ENCODE measurements at regions not wholly inside any gene's neighbourhood (a gene's known extent, or its start where the extent isn't known, plus 50 kb on each side); places are given as distances from the start of the nearest gene placed in this dataset.
"Not testable (repeated sequence)": the region's sequence is repeated elsewhere in the genome, so short reads cannot be mapped to it uniquely, and the experiment has no call there.

DNA sequence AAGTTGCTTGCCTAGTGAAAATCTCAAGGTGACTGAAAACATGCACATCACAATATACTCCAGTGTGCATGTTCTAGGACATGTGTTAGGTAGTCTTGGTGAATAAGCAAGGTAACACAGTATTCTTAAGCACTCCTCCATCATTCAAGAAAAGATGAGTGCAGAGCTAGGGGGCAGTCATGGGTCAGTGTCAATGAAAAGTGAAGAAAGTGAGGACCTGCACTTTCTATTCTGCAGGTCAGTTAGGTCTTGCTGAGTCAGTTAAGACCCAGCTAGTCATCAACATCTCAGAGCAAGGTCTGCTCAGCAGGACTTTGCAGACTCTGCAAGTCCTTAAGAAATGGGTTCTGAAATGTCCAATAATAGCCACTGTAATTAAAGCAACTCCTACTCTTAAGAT is 754.1 kb downstream of the TTLL7 start:
- DNase-seq; ATAC-seq; intact Hi-C loops (cut with DNase I): not testable (repeated sequence)

DNA sequence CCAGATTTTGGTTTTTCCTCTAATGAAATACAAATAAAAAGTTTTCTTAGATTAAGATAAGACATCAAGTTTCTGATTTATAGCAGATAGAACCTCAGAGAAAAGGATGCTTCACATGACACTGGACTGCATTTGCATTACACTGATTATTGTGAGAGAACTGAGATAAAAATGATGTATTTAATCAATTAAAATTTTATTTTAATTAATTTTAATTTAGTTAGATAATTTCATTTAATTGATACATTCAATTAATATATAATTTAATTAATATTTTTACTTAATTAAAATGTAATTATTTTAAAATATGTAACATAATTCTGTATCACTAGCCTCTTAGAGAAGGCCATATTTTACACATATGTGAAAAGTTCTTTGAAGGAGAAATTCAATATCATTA is 759.4 kb downstream of the TTLL7 start:
- ATAC-seq; DNase-seq; intact Hi-C loops (cut with DNase I): not testable (repeated sequence)

DNA sequence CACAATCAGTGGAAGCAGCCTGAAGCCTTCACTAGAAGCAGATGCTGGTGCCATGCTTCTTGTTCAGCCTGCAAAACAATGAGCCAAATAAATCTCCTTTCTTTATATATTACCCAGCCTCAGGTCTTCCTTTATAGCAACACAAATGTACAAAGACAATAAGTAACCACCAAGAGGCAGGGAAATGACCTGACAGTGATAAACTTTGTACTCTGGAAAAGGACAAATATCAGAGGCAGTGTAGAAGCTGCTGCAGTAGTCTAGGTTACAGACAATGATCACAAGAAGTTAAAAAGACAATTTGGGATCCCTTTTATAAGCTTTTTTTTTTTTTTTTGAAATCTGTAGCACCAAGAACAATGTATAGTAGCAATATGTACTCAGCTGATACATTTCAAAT is 760.3 kb downstream of the TTLL7 start:
- ATAC-seq; intact Hi-C loops (cut with DNase I); DNase-seq: not testable (repeated sequence)

DNA sequence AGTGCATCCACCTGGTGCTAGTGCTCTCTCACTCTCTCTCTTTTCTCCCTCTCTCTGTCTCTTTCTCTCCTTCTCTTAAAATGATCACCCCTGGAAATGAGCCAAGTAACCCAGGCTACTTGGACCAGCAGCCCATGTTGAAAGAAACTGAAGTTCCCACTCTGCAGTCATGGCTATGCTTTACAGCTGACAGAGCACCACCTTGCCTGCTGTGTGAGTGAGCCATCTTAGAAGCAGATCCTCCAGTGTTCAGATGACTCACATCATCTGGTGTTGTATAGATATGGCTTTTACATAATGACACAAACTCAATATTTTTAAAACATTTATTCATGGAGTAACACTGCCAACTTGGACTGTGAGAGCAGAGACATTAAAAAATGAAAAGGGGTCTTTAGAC is 779.1 kb downstream of the TTLL7 start:
- DNase-seq; intact Hi-C loops (cut with DNase I); ATAC-seq: not testable (repeated sequence)

DNA sequence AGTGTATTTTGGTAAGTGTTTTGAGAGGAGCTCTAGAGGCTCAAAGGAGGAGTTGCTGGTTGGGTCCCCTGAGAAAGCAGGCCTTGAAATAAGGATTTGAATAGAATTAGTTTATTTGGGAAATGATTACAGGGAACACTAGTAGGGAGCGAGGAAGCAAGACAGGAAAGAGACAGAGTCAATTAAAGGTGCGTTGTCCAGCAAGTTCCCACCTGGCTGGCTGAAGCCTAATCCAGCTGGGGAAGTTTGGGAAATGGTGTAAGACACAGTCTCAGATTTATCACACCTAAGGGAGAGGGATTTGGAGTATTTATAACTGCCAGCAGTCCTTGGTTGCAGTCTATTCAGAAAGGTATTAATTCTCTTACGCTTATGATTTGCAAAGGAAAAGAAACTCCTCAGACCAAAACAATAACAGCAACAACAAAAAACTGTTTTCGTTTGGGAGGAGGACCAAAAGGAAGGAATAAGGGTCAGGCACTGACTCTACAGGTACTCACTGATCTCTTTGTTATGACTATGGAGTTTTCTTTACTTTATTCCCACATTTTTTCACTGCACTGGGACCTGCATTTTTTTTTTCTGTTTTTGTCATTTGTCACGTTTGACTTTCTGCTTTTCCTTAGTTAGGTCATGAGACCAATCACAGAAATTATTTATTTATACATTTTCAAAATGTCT is 780.8 kb downstream of the TTLL7 start:
- ATAC-seq; DNase-seq; intact Hi-C loops (cut with DNase I): not testable (repeated sequence)

DNA sequence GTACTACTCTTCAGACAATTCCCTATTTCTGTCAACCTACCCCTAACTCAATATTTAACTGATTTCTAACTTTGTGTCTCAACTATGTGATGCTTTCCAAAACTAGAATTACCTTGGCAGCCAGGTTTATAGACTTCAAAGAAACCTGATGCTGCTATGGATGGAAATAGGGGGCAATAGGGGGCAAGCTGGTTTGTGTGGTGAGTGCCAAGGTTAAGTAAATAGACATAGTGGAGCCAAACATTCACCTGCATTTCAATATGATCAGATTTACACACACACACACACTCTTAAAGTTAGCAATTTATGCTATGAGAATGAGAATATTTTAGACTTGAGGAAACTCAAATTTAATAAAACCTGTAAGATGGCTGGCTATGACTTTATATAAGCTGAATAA is 784.6 kb downstream of the TTLL7 start:
- intact Hi-C loops (cut with DNase I); ATAC-seq; DNase-seq: not testable (repeated sequence)

DNA sequence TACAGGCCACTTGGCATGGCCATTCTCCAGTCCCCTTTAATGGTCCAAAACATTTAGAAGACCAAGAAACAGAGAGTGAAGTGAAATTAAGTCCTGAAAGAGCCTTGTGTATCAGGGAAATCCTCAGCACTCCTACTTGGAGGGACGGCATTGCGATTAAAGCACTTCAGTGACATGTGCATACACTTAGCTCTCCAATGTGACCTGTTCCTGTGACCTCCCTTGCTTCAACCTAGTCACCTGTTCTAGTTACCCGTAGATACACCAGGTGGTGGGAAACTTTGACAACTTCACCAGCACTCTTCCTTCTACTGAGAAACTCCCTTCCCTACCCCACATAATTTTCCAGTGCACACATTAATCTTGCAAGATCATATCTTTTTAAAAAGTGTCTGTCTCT is 785.3 kb downstream of the TTLL7 start:
- ATAC-seq; DNase-seq; intact Hi-C loops (cut with DNase I): not testable (repeated sequence)

DNA sequence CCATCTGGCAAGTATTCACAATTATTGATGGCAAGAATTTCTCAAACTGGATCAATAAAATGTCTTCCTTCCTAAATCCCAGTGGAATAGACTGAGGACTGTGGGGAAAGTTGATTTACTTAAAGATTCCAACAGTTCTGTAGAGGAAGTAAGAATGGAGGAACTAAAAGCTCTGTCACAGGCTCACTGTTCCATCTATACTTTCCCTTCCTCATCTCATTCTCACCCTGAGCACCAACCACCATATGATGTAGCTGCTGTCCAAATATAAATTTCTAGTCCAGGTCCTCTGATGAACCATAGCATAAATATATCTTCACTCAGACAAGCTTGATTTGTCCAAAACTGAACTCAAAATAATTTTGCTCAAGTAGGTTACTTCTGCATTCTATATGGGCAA is 786.9 kb downstream of the TTLL7 start:
- DNase-seq; ATAC-seq; intact Hi-C loops (cut with DNase I): not testable (repeated sequence)

DNA sequence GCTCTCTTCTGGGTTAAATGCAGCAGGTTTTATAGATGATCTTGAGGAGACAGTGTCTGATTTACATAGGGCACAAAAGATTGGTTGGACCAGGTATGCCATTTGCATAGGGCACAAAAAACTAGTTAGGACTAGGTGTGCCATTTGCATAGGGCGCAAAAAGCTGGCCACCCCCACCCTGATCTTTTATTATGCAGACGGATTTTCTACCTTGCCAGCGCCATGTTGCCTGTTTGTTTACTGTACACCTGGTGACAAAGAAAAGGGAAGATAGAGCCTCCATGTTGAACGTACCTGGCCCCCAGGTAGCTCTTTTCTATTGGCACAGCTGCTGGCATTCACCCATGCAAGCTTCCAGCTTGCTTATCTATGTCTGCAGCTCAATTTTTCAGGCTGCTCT is 790.4 kb downstream of the TTLL7 start:
- DNase-seq; intact Hi-C loops (cut with DNase I); ATAC-seq: not testable (repeated sequence)

DNA sequence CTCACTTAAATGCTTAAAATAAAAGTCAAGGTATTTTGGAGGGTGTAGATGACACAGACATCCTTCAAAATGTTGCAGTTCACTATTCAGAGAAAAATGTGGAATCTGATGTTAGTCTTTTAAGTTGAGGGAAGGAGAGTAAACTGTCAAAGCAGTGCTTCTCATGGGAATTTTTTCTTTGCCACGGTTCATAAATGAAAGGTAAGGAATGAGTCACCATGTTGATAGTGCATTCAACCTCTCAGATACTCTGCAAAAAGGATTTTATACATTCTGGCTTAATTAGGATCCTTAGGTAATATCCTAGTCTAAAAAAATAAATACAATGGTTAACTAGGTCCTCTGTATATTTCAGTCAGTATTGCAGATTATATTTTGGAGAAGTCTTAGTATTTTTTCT is 804.3 kb downstream of the TTLL7 start:
- ATAC-seq; DNase-seq; intact Hi-C loops (cut with DNase I): not testable (repeated sequence)

DNA sequence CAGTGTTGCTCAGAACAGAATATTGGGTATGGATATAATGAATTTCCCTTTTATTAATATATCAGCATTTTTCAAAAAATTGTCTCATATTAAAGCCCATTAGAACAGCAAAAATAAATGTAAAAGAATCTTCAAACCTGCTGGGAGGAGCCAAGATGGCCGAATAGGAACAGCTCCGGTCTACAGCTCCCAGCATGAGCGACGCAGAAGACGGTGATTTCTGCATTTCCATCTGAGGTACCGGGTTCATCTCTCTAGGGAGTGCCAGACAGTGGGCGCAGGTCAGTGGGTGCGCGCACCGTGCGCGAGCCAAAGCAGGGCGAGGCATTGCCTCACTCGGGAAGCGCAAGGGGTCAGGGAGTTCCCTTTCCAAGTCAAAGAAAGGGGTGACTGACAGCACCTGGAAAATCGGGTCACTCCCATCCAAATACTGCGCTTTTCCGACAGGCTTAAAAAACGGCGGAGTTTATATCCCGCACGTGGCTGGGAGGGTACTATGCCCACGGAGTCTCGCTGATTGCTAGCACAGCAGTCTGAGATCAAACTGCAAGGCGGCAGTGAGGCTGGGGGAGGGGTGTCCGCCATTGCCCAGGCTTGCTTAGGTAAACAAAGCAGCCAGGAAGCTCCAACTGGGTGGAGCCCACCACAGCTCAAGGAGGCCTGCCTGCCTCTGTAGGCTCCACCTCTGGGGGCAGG is 816.8 kb downstream of the TTLL7 start:
- intact Hi-C loops (cut with DNase I); ATAC-seq; DNase-seq: not testable (repeated sequence)

DNA sequence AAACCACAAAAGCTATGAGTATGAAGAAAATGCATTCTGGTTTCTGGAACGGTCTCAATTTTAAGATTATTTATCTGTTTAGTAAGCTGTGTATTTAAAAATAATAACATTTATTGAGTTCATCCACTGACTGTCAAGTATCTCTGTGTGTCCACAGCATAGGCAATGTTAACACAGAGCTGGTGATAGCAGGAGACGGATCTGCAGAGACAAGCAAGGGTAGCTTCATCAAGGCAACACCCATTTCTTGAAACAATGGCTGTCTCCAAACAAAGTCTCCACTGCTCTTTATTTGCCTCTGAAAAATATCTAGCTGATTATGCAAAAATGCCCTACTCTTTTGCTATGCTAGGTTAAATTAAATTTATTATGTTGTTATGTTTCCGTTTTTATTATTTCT is 818.3 kb downstream of the TTLL7 start:
- ATAC-seq; DNase-seq; intact Hi-C loops (cut with DNase I): not testable (repeated sequence)

DNA sequence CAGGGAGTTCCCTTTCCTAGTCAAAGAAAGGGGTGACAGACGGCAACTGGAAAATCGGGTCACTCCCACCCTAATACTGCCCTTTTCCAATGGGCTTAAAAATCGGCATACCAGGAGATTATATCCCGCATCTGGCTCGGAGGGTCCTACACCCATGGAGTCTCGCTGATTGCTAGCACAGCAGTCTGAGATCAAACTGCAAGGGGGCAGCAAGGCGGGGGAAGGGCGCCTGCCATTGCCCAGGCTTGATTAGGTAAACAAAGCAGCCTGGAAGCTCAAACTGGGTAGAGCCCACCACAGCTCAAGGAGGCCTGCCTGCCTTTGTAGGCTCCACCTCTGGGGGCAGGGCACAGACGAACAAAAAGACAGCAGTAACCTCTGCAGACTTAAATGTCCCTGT is 831.3 kb downstream of the TTLL7 start:
- DNase-seq; intact Hi-C loops (cut with DNase I); ATAC-seq: not testable (repeated sequence)

DNA sequence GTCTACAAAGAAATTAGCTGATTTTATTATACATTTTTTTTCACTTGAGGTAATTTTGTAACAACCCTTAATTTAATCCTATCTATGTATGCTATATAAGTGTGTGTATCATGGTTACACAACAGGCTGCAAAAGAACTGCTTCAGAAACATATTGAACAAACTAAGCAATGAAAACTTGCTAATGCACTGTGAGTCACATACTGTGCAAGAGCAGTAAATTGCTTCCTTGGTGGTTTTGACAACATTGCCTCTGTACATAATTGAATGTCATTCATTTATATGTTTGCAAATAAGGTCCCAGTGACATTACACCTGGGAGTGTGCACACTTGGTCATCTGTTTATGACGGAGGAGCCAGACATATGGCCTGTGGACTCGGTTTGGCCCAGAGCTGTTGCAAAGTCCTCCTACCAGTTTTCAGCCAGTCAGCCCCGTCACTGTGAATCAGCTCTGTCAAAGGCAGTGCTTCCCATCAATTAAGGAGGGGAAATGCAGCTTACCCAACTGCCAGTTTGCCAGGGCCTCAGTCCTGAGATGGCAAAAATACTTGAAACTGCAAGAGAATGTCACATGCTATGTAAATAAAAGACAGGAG is 835.0 kb downstream of the TTLL7 start:
- intact Hi-C loops (cut with DNase I); ATAC-seq; DNase-seq: not testable (repeated sequence)

DNA sequence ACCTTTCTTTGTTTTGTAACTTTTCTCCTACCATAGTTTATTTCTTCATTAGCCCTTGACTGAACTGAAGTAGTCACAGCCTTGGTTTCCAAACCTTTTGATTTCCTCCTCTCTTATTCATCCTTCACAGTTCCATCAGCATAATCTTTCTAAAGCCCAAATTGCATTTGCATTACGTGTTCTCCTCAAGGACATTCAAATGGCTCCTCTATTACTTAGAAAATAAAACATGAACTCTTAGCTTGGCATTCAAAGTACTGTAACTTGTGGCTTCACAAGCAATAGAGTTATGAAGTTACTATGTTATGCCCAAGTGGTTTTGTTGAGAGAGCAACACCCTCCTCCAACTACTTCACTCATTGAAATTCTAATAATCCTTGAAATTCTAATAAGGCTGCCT is 840.0 kb downstream of the TTLL7 start:
- ATAC-seq; DNase-seq; intact Hi-C loops (cut with DNase I): not testable (repeated sequence)

DNA sequence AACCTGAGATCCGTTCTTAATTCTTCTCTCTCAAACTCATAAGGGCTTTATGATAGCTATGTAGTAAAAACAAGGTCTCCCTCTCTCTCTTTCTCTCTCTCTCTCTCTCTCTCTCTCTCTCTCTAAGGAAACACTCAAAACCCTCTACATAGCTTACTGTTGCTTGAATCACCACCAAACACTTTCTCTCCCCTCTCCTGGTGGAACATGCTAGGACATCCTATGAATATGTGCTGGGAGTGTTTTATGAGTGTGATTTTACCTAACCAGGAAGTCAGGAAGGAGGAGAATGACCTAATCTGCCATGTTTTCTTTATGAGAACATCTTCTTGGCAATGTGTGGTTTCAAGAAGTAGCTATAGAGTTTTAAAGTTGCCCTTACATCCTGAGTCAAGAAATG is 844.6 kb downstream of the TTLL7 start:
- DNase-seq; intact Hi-C loops (cut with DNase I); ATAC-seq: not testable (repeated sequence)

DNA sequence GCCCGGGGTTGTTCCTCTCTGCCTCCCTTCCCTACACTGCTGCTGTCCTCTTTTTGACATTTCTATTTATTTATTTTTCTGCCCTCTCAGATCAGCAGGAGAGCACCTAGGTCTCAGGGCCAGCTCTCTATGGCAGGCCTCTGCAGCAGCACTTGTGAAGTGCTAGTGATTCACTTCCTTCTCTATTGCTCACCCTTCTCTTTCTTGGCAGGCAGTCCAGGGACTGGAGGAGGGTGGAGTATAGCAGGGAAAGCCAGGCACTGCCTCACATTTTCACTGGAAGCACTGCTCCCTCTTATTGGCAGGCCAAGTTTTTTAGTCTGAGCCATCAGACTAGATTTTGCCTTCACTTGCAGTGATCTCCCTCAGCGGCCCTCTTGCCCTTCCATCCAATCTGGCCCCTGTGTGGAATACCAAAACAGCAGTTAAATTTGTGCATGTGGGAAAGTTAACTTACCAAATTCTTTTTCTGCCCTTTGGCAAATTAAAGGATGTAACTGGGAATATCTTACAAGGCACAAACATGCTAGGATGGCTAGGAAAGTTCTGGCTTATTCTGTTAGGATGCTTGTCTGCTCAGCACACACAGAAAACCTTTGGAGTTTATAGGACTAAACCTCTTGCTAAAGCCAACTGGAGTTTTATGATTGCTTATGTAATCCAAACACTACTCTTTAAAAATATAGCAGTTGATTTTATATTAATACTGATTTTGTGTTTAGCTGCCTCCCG is 847.6 kb downstream of the TTLL7 start:
- ATAC-seq (peak; percentile 100), DNase-seq (peak; percentile 66)
- intact Hi-C loops (cut with DNase I), result not testable (repeated sequence)

DNA sequence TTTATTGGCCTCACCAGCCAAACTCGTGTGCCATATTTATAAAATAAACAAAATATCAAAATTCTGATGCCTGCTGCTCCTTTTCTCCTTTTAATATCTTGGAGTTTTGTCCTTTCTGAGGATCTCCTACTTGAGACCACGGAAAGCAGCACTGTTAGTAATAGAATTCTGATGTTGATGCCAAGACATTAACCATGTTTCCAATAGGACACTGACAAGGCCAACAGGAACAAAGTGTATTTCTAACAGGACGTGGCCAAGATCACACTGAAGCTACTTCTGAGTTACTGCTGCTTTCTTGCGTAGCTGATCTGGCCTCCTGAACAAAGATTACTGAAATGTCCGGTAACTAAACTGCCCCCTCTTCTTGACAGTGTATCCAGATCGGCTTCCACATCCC is 848.5 kb downstream of the TTLL7 start:
- ATAC-seq, result peak in 1 of 2 donors; percentile 32
- DNase-seq; intact Hi-C loops (cut with DNase I): not testable (repeated sequence)

DNA sequence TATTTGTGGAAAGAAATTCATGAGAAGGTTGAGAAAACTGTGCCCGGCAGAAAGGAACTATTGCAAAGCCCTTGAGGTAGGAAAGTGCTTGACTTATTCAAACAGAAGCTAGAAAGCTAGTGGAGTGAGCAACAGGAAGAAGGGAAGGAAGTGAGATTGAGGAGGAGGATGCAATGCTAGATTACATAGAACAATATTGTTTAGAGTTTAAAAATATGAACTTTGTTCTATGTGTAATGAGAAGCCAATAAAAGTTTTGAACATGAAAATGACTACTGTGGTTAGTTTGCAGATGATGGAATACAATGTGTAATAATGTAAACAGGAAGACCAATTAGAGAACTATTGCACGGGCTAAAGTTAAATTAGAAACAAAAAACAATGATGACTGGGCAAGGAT is 853.1 kb downstream of the TTLL7 start:
- intact Hi-C loops (cut with DNase I); DNase-seq; ATAC-seq: not testable (repeated sequence)

Measured in left cardiac atrium (tissue), 4 donors.